ENCODE measurements at regions not wholly inside any gene's neighbourhood (a gene's known extent, or its start where the extent isn't known, plus 50 kb on each side); places are given as distances from the start of the nearest gene placed in this dataset.

DNA sequence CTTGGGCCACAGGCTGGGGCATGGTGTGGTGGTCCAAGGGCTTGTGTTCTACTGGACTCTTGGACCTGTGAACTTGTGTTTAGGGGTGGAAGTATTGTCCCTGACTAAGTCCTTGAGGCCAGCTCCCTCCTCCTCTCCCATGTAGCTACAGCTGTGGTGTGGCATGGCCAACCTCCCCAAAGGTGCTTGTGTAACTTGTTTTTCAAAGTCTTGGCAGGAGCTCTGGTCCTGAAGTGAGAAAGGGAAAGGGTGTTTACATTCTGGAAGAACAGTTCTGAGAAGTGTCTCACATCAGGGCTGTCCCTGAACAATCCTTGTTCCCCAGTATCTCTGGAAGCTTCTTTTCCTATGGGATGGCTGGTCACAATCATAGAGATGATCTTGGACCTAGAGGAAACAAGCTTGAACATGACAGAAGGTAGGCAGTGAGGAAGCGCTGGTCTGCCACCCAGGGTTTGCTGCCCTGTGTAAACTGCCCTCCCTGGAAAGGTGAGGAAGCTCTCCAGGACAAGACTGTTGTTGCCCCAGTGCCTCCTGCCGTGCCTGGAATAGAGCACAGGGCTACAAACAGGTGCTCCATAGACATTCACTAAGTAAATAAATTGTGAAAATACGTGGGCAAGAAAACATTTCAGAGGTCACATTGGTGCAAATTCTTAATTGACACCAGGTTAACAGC lies 64.6 kb upstream of the KLF9 start:
- Histone ChIP-seq H3K27me3 (no peaks in the 10 kb centered on the region), H3K4me3 (no peak overlapping the region), H3K36me3 (no peaks in the 10 kb centered on the region), H3K27ac (peak overlapping the region; percentile 81 to 86), H3K4me1 (ENCODE audit: insufficient read depth) (peaks cover 26% of the 10 kb centered on the region), H3K9me3 (no peaks in the 10 kb centered on the region)
- DNase-seq = peak in 3 of 5 donors; percentile 52 to 60 (median 57)
- TF ChIP-seq CTCF (IDR thresholded peaks at IDR 0.05) (no peak), POLR2A (IDR thresholded peaks at IDR 0.05) (no peak), EP300 (IDR thresholded peaks at IDR 0.05) (no peak)
- WGBS, 3 donors = 73 to 82% (median 77%) methylated on average over 3 of the region's 3 CpGs
- intact Hi-C loops (cut with DNase I) = no loop called here

DNA sequence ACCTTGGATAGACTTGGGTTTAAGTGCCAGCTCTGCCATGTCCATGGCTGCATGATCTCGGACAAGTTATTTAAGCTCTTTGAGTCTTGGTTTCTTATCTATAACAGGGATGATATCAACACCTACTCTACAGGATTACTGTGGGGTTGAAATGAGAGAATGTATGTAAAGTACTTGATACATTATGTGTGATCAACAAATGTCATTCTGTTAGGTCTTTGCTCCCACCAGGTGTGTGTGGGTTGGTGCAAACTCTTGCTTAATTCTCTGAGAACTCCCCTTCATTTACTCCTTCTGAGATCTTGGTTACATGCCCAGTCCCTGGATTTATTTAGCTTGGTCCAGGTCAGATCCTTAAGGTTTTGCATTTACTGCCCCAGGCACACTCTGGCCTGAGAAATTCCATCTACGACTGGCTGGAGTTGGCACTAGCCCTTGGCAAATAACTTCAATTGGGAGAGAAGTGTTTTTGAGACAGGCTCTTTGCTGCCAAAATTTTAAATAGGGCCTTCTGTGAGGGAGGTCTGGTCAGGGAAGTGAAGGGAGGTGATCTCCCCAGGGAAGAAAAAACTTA lies 63.5 kb upstream of the KLF9 start:
- no peak for TF ChIP-seq POLR2A (IDR thresholded peaks at IDR 0.05)
- no peak for TF ChIP-seq CTCF (IDR thresholded peaks at IDR 0.05)
- TF ChIP-seq EP300 (IDR thresholded peaks at IDR 0.05) = no peak
- no peak overlapping the region for H3K4me3 ChIP-seq
- peaks cover 26% of the 10 kb centered on the region for H3K4me1 ChIP-seq (ENCODE audit: insufficient read depth)
- intact Hi-C loops (cut with DNase I) = no loop called here
- H3K9me3 ChIP-seq = no peaks in the 10 kb centered on the region
- H3K27ac ChIP-seq = no peak overlapping the region
- H3K27me3 ChIP-seq = no peaks in the 10 kb centered on the region
- WGBS, 3 donors = 54 to 73% (median 64%) methylated on average over 2 of the region's 2 CpGs
- no peaks in the 10 kb centered on the region for H3K36me3 ChIP-seq
- DNase-seq = no peak

- Histone ChIP-seq H3K36me3 (no peaks in the 10 kb centered on the region), H3K4me3 (no peak overlapping the region), H3K9me3 (no peaks in the 10 kb centered on the region), H3K4me1 (ENCODE audit: insufficient read depth) (peaks cover 26% of the 10 kb centered on the region), H3K27ac (no peak overlapping the region), H3K27me3 (no peaks in the 10 kb centered on the region)
- DNase-seq = no peak
- no peak for TF ChIP-seq CTCF (IDR thresholded peaks at IDR 0.05)
- no peak for TF ChIP-seq POLR2A (IDR thresholded peaks at IDR 0.05)
- no peak for TF ChIP-seq EP300 (IDR thresholded peaks at IDR 0.05)
- WGBS, 3 donors = 86 to 93% (median 88%) methylated on average over 5 of the region's 5 CpGs
- intact Hi-C loops (cut with DNase I) = no loop called here
Observed at GRCh38 chr9:70477146-70477745, 62.8 kb upstream of the KLF9 start.

GRCh38 chr9:70475211-70475610 lies 60.8 kb upstream of the KLF9 start:
- H3K27me3 ChIP-seq = no peaks in the 10 kb centered on the region
- H3K4me1 ChIP-seq (ENCODE audit: insufficient read depth) = peaks cover 20% of the 10 kb centered on the region
- 77 to 90% (median 79%) methylated on average over 2 of the region's 2 CpGs for WGBS, 3 donors
- H3K4me3 ChIP-seq = no peak overlapping the region
- H3K36me3 ChIP-seq = no peaks in the 10 kb centered on the region
- TF ChIP-seq CTCF (IDR thresholded peaks at IDR 0.05) (no peak), EP300 (IDR thresholded peaks at IDR 0.05) (no peak), POLR2A (IDR thresholded peaks at IDR 0.05) (no peak)
- H3K27ac ChIP-seq = no peak overlapping the region
- intact Hi-C loops (cut with DNase I) = no loop called here
- H3K9me3 ChIP-seq = no peaks in the 10 kb centered on the region
- no peak for DNase-seq

Measured in ovary (tissue), 7 donors.